Liver (tissue), 8 donors: ENCODE measurements at regions not wholly inside any gene's neighbourhood (a gene's known extent, or its start where the extent isn't known, plus 50 kb on each side); places are given as distances from the start of the nearest gene placed in this dataset.
"Not testable (repeated sequence)": the region's sequence is repeated elsewhere in the genome, so short reads cannot be mapped to it uniquely, and the experiment has no call there.

ENCODE experiments used
- DNase-seq: peaks from one replicate; pipeline ENCODE4 v3.0.0-alpha.2; 2017; ENCODE audit warnings: low spot score
- H3K27ac ChIP-seq, 2 donors: one replicate each; pipeline ENCODE4 v1.7.0; 2013; ENCODE audit warnings: inconsistent platforms in 2 of 2, low read length in 2 of 2, control low read depth in 1 of 2, low read depth in 1 of 2, mild to moderate bottlenecking in 1 of 2
- H3K27me3 ChIP-seq, 4 donors: one replicate each; pipeline versions ENCODE4 v1.6.1 to v1.7.0; 2013; ENCODE audit warnings: low read length in 3 of 4, inconsistent platforms in 1 of 4, mild to moderate bottlenecking in 1 of 4, moderate library complexity in 1 of 4; ENCODE audit not compliant: control insufficient read depth in 4 of 4, insufficient read depth in 4 of 4
- H3K36me3 ChIP-seq, 4 donors: one replicate each; pipeline versions ENCODE4 v1.6.1 to v1.7.0; 2013; ENCODE audit warnings: low read length in 3 of 4, mild to moderate bottlenecking in 3 of 4, low read depth in 1 of 4, moderate library complexity in 1 of 4; ENCODE audit not compliant: control insufficient read depth in 4 of 4, insufficient read depth in 3 of 4
- H3K4me1 ChIP-seq, 4 donors: one replicate each; pipeline versions ENCODE4 v1.6.1 to v1.7.0; 2013; ENCODE audit warnings: low read length in 3 of 4, mild to moderate bottlenecking in 3 of 4, moderate library complexity in 1 of 4; ENCODE audit not compliant: control insufficient read depth in 4 of 4, insufficient read depth in 4 of 4
- H3K4me3 ChIP-seq, 3 donors: one replicate each; pipeline versions ENCODE4 v1.6.1 to v1.7.0; 2013; ENCODE audit warnings: low read length in 3 of 3, control low read depth in 1 of 3, low read depth in 1 of 3, mild to moderate bottlenecking in 1 of 3
- H3K9ac ChIP-seq, 2 donors: one replicate each; pipeline ENCODE4 v1.7.0; 2013; ENCODE audit warnings: low read length in 2 of 2, mild to moderate bottlenecking in 2 of 2, moderate library complexity in 2 of 2, control low read depth in 1 of 2, low read depth in 1 of 2
- H3K9me3 ChIP-seq, 4 donors: one replicate each; pipeline versions ENCODE4 v1.6.1 to v1.7.0; 2013; ENCODE audit warnings: low read length in 3 of 4; ENCODE audit not compliant: control insufficient read depth in 4 of 4
- ATF3 ChIP-seq: IDR thresholded peaks from 2 replicates; pipeline ENCODE4 v1.6.1; 2016; ENCODE audit warnings: antibody characterized with exemption
- CTCF ChIP-seq: fragments of 150-350 bp; IDR thresholded peaks from 2 replicates; pipeline ENCODE4 v1.5.1; 2017; ENCODE audit warnings: improper control_type of control experiment, low read depth, low read length; ENCODE audit not compliant: missing input control
- FOXA1 ChIP-seq: IDR thresholded peaks from 2 replicates; pipeline ENCODE4 v1.6.1; 2016; ENCODE audit warnings: antibody characterized with exemption
- FOXA2 ChIP-seq: IDR thresholded peaks from 2 replicates; pipeline ENCODE4 v1.6.1; 2016; ENCODE audit warnings: antibody characterized with exemption
- REST ChIP-seq: IDR thresholded peaks from 2 replicates; pipeline ENCODE4 v1.6.1; 2016; ENCODE audit warnings: antibody characterized with exemption, mild to moderate bottlenecking
- SP1 ChIP-seq: IDR thresholded peaks from 2 replicates; pipeline ENCODE4 v1.6.1; 2018; ENCODE audit warnings: antibody characterized with exemption, mild to moderate bottlenecking
- YY1 ChIP-seq: IDR thresholded peaks from 2 replicates; pipeline ENCODE4 v1.6.1; 2016; ENCODE audit warnings: antibody characterized with exemption, mild to moderate bottlenecking
- WGBS: extraction: QIAGEN DNeasy Blood & Tissue Kit; methylation state at CpG from one replicate; pipeline ENCODE4 v1.1.7; 2013; 5-methylcytosine and 5-hydroxymethylcytosine counted together
- donor health status: healthy.
- donor health status: healthy.
- donor health status: healthy.
- donor health status: healthy.
- donor health status: healthy.

DNA sequence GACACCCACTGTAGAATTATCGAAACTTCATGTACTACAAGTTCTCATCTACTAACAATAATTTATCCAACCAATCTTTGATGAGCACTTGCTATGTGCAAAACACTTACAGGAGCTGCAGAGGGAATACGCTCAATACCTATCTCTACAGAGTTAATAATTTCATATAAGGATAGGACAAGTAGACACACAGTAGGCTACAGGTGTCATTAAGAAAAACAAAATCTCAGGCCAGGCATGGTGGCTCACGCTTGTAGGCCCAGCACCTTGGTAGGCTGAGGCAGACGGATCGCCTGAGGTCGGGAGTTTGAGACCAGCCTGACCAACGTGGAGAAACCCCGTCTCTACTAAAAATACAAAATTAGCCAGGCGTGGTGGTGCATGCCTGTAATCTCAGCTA lies 91.3 kb upstream of the PLEKHM1 start (continued):
- TF ChIP-seq REST = no peak
- TF ChIP-seq YY1 = no peak
- TF ChIP-seq SP1 = no peak
- no peak for TF ChIP-seq FOXA2
- no peak for TF ChIP-seq FOXA1

- peak overlapping the region in 1 of 2 donors; percentile 77 for H3K9ac ChIP-seq
- peak; percentile 82 for DNase-seq
- no peaks in the 10 kb centered on the region for H3K9me3 ChIP-seq
- peaks cover 0 to 13% (median 5%) of the 10 kb centered on the region in 4 donors for H3K4me1 ChIP-seq
- no peak for TF ChIP-seq ATF3
- peak; percentile 37 for TF ChIP-seq YY1
- peak overlapping the region; percentile 49 to 70 (median 57) for H3K4me3 ChIP-seq
- peaks cover 0 to 4% (median 0%) of the 10 kb centered on the region in 4 donors for H3K27me3 ChIP-seq
- peak overlapping the region in 1 of 2 donors; percentile 39 for H3K27ac ChIP-seq
- no peaks in the 10 kb centered on the region for H3K36me3 ChIP-seq
- WGBS = 2% methylated on average over 62 of the region's 62 CpGs
Measured at GRCh38 chr17:45584092-45585036, 93.8 kb upstream of the PLEKHM1 start.

- WGBS = 4% methylated on average over 56 of the region's 56 CpGs
- peak overlapping the region; percentile 4 to 70 (median 59) for H3K4me3 ChIP-seq
- peaks cover 0 to 13% (median 5%) of the 10 kb centered on the region in 4 donors for H3K4me1 ChIP-seq
- peak overlapping the region in 1 of 2 donors; percentile 39 for H3K27ac ChIP-seq
- not testable (repeated sequence) for H3K27me3 ChIP-seq, H3K9me3 ChIP-seq, H3K36me3 ChIP-seq, H3K9ac ChIP-seq
- DNase-seq = peak; percentile 80
- peak; percentile 31 for TF ChIP-seq CTCF
Measured at GRCh38 chr17:45585037-45585733, 94.7 kb upstream of the PLEKHM1 start.

DNA sequence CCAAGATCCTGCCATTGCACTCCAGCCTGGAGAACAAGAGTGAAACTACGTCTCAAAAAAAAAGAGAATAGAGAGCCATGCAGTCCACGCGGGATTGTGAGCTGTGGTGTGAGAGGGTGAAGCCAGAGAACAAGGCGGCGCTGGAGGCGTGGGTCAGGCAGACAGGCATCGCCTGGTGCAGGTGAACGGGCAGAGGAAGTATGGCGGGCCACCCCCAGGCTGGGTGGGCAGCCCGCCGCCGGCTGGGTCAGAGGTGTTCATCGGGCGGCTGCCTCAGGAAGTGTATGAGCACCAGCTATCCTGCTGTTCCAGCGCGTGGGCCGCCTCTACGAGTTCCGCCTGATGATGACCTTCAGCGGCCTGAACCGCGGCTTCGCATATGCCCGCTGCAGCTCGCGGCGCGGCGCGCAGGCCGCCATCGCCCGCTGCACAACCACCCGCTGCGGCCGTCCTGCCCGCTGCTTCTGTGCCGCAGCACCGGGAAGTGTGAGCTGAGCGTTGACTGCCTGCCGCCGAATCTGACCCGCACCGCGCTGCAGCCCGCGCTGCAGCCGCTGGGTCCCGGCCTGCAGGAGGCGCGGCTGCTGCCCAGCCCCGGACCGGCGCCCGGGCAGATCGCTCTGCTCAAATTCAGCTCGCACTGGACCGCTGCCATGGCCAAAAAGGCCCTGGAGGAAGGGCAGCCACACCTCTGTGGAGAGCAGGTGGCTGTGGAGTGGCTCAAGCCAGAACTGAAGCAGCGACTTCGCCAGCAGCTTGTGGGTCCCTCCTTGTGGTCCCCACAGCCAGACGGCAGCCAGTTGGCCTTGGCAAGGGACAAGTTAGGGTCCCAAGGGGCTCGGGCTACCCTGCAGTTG lies 95.5 kb upstream of the PLEKHM1 start:
- not testable (repeated sequence) for DNase-seq, H3K9me3 ChIP-seq, H3K9ac ChIP-seq, H3K27ac ChIP-seq, H3K36me3 ChIP-seq, H3K27me3 ChIP-seq
- H3K4me1 ChIP-seq = peaks cover 0 to 13% (median 5%) of the 10 kb centered on the region in 4 donors
- WGBS = 5% methylated on average over 49 of the region's 62 CpGs
- H3K4me3 ChIP-seq = peak overlapping the region in 2 of 3 donors; percentile 35 to 70

GRCh38 chr17:45586651-45586934 lies 96.1 kb upstream of the PLEKHM1 start:
- not testable (repeated sequence) for H3K36me3 ChIP-seq, H3K9me3 ChIP-seq, H3K9ac ChIP-seq, H3K27me3 ChIP-seq, H3K27ac ChIP-seq, DNase-seq, H3K4me3 ChIP-seq
- WGBS = 81% methylated on average over 6 of the region's 6 CpGs
- peaks cover 0 to 13% (median 5%) of the 10 kb centered on the region in 4 donors for H3K4me1 ChIP-seq
